ENCODE measurements at regions not wholly inside any gene's neighbourhood (a gene's known extent, or its start where the extent isn't known, plus 50 kb on each side); places are given as distances from the start of the nearest gene placed in this dataset.

GRCh38 chr3:177517906-177518305 is 320.6 kb upstream of the TBL1XR1 start:
- DNase-seq, result no peak

GRCh38 chr3:177519588-177519987 is 322.3 kb upstream of the TBL1XR1 start:
- no peak for DNase-seq

GRCh38 chr3:177521305-177521704 is 324.0 kb upstream of the TBL1XR1 start:
- no peak for DNase-seq

- no peak for DNase-seq
These were observed 324.8 kb upstream of the TBL1XR1 start for GRCh38 chr3:177522051-177522450.

- DNase-seq, result no peak
These were observed 325.9 kb upstream of the TBL1XR1 start for GRCh38 chr3:177523067-177523675.

- DNase-seq, result no peak
These were observed 326.7 kb upstream of the TBL1XR1 start for GRCh38 chr3:177523872-177524438.

GRCh38 chr3:177524742-177525141 is 327.5 kb upstream of the TBL1XR1 start:
- DNase-seq, result no peak

GRCh38 chr3:177525414-177525813 is 328.1 kb upstream of the TBL1XR1 start:
- no peak for DNase-seq

- no peak for DNase-seq
These were observed 328.9 kb upstream of the TBL1XR1 start for GRCh38 chr3:177525987-177526712.

- DNase-seq, result no peak
These were observed 329.9 kb upstream of the TBL1XR1 start for GRCh38 chr3:177527182-177527581.

GRCh38 chr3:177528306-177529070 is 331.2 kb upstream of the TBL1XR1 start:
- no peak for DNase-seq

GRCh38 chr3:177529071-177529550 is 331.8 kb upstream of the TBL1XR1 start:
- DNase-seq, result no peak

- no peak for DNase-seq
These were observed 332.5 kb upstream of the TBL1XR1 start for GRCh38 chr3:177529716-177530335.

- DNase-seq, result no peak
These were observed 333.6 kb upstream of the TBL1XR1 start for GRCh38 chr3:177530908-177531307.

- no peak for DNase-seq
These were observed 339.6 kb upstream of the TBL1XR1 start for GRCh38 chr3:177536873-177537272.

GRCh38 chr3:177537612-177538011 is 340.3 kb upstream of the TBL1XR1 start:
- DNase-seq, result no peak

- DNase-seq, result no peak
These were observed 340.9 kb upstream of the TBL1XR1 start for GRCh38 chr3:177538048-177538749.

- no peak for DNase-seq
These were observed 341.8 kb upstream of the TBL1XR1 start for GRCh38 chr3:177538750-177539730.

- no peak for DNase-seq
These were observed 344.3 kb upstream of the TBL1XR1 start for GRCh38 chr3:177541541-177541940.

GRCh38 chr3:177545964-177546363 is 348.7 kb upstream of the TBL1XR1 start:
- DNase-seq, result no peak

All from stimulated activated CD4-positive, alpha-beta T cell treated with anti-CD3 and anti-CD28 coated beads, Interleukin-4, amount 100 ng/mL, for 1 hour (primary cell).